DND-41 (cell line): ENCODE measurements at regions not wholly inside any gene's neighbourhood (a gene's known extent, or its start where the extent isn't known, plus 50 kb on each side); places are given as distances from the start of the nearest gene placed in this dataset.

ENCODE experiments used
- CTCF ChIP-seq: IDR thresholded peaks from 2 replicates; pipeline ENCODE4 v1.5.1; 2012; ENCODE audit warnings: borderline replicate concordance, low read length, moderate library complexity, mild to moderate bottlenecking; ENCODE audit not compliant: poor library complexity, severe bottlenecking; ENCODE audit errors: extremely low read depth
- EZH2 ChIP-seq: IDR thresholded peaks from 3 replicates; pipeline ENCODE4 v1.6.1; 2012; ENCODE audit warnings: borderline replicate concordance, low read depth, mild to moderate bottlenecking, moderate library complexity, low read length, inconsistent platforms; ENCODE audit not compliant: severe bottlenecking

GRCh38 chr22:48578138-48579042, 1249.3 kb downstream of the BRD1 start:
- TF ChIP-seq EZH2 (no peak), CTCF (no peak)
